22Rv1 (cell line): ENCODE measurements at regions not wholly inside any gene's neighbourhood (a gene's known extent, or its start where the extent isn't known, plus 50 kb on each side); places are given as distances from the start of the nearest gene placed in this dataset.
"Not testable (repeated sequence)": the region's sequence is repeated elsewhere in the genome, so short reads cannot be mapped to it uniquely, and the experiment has no call there.

Source experiments
- H3K27ac ChIP-seq: fragments of 450-650 bp; 2 replicates; pipeline ENCODE4 v1.5.1; 2017
- ZFX ChIP-seq: fragments of 450-650 bp; IDR thresholded peaks from 2 replicates; pipeline ENCODE4 v1.6.1; 2017; ENCODE audit warnings: antibody characterized with exemption, borderline replicate concordance
- TF ChIP-seq, protein P1 (sequence below): fragments of 450-650 bp; IDR thresholded peaks from 2 replicates; pipeline ENCODE4 v1.5.1; 2017; ENCODE audit warnings: mild to moderate bottlenecking

- TF ChIP-seq, protein P1, sequence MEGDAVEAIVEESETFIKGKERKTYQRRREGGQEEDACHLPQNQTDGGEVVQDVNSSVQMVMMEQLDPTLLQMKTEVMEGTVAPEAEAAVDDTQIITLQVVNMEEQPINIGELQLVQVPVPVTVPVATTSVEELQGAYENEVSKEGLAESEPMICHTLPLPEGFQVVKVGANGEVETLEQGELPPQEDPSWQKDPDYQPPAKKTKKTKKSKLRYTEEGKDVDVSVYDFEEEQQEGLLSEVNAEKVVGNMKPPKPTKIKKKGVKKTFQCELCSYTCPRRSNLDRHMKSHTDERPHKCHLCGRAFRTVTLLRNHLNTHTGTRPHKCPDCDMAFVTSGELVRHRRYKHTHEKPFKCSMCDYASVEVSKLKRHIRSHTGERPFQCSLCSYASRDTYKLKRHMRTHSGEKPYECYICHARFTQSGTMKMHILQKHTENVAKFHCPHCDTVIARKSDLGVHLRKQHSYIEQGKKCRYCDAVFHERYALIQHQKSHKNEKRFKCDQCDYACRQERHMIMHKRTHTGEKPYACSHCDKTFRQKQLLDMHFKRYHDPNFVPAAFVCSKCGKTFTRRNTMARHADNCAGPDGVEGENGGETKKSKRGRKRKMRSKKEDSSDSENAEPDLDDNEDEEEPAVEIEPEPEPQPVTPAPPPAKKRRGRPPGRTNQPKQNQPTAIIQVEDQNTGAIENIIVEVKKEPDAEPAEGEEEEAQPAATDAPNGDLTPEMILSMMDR: no peak
- no peak for TF ChIP-seq ZFX
- H3K27ac ChIP-seq: no peak overlapping the region
These were observed 545.8 kb upstream of the CDH10 start for GRCh38 chr5:25190521-25191000.

GRCh38 chr5:25181249-25181648, 536.5 kb upstream of the CDH10 start:
- no peak overlapping the region for H3K27ac ChIP-seq
- TF ChIP-seq, protein P1: no peak
- no peak for TF ChIP-seq ZFX

- H3K27ac ChIP-seq: not testable (repeated sequence)
These were observed 517.8 kb upstream of the CDH10 start for GRCh38 chr5:25162616-25163015.

GRCh38 chr5:25160891-25161290, 516.1 kb upstream of the CDH10 start:
- TF ChIP-seq, protein P1: no peak
- TF ChIP-seq ZFX: no peak
- H3K27ac ChIP-seq: no peak overlapping the region

- TF ChIP-seq ZFX: no peak
- TF ChIP-seq, protein P1: no peak
These were observed 506.0 kb upstream of the CDH10 start for GRCh38 chr5:25150819-25151218.

GRCh38 chr5:25128606-25129005, 483.8 kb upstream of the CDH10 start:
- TF ChIP-seq, protein P1: no peak
- H3K27ac ChIP-seq: no peak overlapping the region

More at GRCh38 chr5:25150819-25151218, 506.0 kb upstream of the CDH10 start:
- H3K27ac ChIP-seq: no peak overlapping the region

DNA sequence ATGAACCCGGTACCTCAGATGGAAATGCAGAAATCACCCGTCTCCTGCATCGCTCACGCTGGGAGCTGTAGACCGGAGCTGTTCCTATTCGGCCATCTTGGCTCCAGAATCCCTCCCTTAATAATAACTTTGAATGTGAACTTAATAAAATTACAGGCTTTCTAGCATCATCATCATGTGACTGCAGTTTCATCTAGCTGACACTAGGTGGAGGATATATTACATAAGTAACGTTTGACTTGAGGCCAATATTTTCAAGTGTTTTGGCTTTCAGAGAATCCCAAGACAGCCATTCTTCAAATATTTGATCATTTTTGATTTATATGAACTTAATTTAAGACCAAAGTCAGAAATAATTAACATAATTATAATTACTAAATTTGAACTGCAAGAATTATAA, 474.9 kb upstream of the CDH10 start:
- TF ChIP-seq, protein P1: peak; percentile 61
- TF ChIP-seq ZFX: no peak
- H3K27ac ChIP-seq: no peak overlapping the region

DNA sequence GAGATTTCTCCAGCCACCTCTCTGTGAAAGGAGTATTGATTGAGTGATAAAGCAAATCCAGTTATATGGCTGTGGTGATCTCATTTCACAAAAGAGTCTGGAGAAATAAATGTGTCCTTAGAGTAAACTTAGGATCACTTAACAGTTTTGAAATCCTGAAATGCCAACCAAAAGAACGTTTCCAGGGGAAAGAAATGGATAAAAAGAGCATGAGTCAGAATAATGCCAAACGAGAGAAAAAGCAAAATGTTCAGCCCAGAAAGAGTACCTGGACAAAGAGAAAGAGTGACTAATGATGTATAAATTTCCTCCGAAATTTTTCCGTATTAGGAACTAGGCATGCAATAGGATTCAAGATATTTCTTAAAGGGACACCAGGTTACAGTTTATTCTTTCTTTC, 463.1 kb upstream of the CDH10 start:
- no peak for TF ChIP-seq ZFX
- TF ChIP-seq, protein P1: no peak

More for the DNA sequence above, 463.1 kb upstream of the CDH10 start:
- H3K27ac ChIP-seq: no peak overlapping the region
